ENCODE measurements at regions not wholly inside any gene's neighbourhood (a gene's known extent, or its start where the extent isn't known, plus 50 kb on each side); places are given as distances from the start of the nearest gene placed in this dataset.

DNA sequence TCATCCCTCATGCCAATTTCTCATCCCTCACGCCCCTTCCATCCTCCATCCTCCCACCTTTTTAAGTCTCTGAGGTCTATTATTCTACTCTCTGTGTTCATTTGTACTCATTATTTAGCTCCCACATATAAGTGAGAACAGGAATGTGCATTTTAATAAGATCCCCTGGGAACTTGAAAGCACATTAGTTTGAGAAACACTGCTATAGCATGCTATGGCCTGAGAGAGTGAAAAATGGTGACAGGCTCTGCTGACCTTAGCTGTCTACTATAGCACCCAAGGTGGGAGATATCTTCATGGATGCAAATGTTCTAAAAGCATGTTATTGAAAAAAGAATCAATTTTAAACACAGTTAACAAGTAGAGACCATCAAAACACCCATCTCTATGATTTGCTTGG, 712.0 kb downstream of the TFAP2A start:
- TF ChIP-seq, protein P1, sequence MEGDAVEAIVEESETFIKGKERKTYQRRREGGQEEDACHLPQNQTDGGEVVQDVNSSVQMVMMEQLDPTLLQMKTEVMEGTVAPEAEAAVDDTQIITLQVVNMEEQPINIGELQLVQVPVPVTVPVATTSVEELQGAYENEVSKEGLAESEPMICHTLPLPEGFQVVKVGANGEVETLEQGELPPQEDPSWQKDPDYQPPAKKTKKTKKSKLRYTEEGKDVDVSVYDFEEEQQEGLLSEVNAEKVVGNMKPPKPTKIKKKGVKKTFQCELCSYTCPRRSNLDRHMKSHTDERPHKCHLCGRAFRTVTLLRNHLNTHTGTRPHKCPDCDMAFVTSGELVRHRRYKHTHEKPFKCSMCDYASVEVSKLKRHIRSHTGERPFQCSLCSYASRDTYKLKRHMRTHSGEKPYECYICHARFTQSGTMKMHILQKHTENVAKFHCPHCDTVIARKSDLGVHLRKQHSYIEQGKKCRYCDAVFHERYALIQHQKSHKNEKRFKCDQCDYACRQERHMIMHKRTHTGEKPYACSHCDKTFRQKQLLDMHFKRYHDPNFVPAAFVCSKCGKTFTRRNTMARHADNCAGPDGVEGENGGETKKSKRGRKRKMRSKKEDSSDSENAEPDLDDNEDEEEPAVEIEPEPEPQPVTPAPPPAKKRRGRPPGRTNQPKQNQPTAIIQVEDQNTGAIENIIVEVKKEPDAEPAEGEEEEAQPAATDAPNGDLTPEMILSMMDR (conservative IDR thresholded peaks at IDR 0.05 in 1 of 2, IDR thresholded peaks at IDR 0.05 in 1 of 2; ENCODE audit: extremely low read depth in 1 of 2, insufficient read depth in 1 of 2, low read depth in 1 of 2, low read length in 2 of 2), result no peak
- TF ChIP-seq EZH2 (IDR thresholded peaks at IDR 0.05; ENCODE audit: borderline replicate concordance, low read length), result no peak

Measured in mammary epithelial cell (primary cell).